ENCODE measurements at regions not wholly inside any gene's neighbourhood (a gene's known extent, or its start where the extent isn't known, plus 50 kb on each side); places are given as distances from the start of the nearest gene placed in this dataset.

DNA sequence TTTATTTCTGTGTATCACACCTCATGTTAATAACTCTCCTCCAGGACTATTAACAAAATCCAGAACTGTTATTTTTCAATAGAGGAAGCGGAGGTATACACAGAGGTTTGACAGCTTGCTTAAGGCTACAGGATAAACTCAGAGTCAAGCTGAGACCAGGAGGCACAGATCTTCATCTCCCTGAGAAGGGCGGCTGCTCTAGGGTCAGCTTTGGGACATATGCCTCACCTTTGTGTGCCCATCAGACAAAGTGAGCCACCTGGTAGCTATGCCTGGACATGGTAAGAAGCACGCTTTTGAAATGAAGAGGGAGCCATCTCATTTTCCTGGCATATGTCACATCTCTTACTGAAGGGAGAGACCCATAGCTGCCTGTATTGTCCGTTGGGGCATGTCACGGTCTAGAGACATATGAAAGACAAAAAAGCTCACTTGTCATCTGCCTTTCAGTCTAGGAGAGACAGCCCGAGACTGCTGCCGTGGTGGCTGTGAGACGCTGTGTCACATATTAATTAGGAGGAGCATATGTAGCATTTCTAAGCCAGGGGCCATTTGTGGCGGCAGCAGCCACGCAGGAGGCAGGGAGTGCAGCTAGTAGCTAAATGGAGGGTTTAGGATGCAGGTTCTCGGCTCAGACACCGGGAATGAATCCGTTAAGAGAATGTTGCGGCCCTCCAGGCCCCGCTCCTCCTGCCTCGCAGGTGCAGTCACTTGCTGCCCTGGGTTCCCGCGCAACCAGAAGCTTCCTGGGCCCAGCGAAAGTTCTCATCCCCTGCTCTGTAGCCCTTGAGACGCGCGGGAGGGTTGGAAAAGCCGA, 161.3 kb upstream of the C1orf21 start:
- TF ChIP-seq, protein P1, sequence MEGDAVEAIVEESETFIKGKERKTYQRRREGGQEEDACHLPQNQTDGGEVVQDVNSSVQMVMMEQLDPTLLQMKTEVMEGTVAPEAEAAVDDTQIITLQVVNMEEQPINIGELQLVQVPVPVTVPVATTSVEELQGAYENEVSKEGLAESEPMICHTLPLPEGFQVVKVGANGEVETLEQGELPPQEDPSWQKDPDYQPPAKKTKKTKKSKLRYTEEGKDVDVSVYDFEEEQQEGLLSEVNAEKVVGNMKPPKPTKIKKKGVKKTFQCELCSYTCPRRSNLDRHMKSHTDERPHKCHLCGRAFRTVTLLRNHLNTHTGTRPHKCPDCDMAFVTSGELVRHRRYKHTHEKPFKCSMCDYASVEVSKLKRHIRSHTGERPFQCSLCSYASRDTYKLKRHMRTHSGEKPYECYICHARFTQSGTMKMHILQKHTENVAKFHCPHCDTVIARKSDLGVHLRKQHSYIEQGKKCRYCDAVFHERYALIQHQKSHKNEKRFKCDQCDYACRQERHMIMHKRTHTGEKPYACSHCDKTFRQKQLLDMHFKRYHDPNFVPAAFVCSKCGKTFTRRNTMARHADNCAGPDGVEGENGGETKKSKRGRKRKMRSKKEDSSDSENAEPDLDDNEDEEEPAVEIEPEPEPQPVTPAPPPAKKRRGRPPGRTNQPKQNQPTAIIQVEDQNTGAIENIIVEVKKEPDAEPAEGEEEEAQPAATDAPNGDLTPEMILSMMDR (IDR thresholded peaks at IDR 0.05), result no peak
- no peak for TF ChIP-seq POLR2AphosphoS5 (IDR thresholded peaks at IDR 0.05)
- TF ChIP-seq POLR2A (IDR thresholded peaks at IDR 0.05), result no peak

Measured in breast epithelium (tissue), 3 donors.